Astrocyte of the spinal cord (primary cell): ENCODE measurements at regions not wholly inside any gene's neighbourhood (a gene's known extent, or its start where the extent isn't known, plus 50 kb on each side); places are given as distances from the start of the nearest gene placed in this dataset.

Experiments used
- DNase-seq: peaks from one replicate; pipeline ENCODE4 v3.0.0; 2011; ENCODE audit warnings: low read depth, low spot score
- H3K4me3 ChIP-seq: 2 replicates; pipeline ENCODE4 v1.5.1; 2011; ENCODE audit warnings: low read depth, mild to moderate bottlenecking, low read length, moderate library complexity
- in situ Hi-C: cut with HindIII; loops from 2 replicates; pipeline ENCODE4 v1.10.0; 2017; ENCODE audit warnings: low sequenced_read_pairs
- TF ChIP-seq, protein P1 (sequence below): IDR thresholded peaks from 2 replicates; pipeline ENCODE4 v1.5.1; 2012; ENCODE audit warnings: low read depth, mild to moderate bottlenecking, low read length, inconsistent platforms

DNA sequence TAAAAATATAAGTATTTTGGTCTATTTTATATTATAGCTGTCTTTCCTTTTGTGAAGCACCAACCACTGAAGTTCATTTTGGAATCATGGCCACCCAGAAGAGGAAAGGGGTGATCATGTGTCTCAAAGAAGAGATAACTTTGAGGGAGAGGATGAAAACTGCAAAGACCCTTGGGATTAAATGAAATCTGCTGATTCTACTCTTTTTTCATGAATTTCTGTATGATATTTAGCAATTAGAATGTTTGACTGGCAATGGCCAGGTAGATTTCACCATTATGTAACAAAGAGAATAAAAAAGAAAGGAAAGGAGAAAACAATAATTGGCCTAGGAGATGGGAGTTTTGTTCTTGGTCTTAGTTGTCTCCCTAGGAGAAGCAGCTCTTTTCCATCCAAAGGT is 350.8 kb downstream of the EMP1 start:
- in situ Hi-C loops = no loop called here
- DNase-seq = no peak
- H3K4me3 ChIP-seq = no peak overlapping the region
- TF ChIP-seq, protein P1, sequence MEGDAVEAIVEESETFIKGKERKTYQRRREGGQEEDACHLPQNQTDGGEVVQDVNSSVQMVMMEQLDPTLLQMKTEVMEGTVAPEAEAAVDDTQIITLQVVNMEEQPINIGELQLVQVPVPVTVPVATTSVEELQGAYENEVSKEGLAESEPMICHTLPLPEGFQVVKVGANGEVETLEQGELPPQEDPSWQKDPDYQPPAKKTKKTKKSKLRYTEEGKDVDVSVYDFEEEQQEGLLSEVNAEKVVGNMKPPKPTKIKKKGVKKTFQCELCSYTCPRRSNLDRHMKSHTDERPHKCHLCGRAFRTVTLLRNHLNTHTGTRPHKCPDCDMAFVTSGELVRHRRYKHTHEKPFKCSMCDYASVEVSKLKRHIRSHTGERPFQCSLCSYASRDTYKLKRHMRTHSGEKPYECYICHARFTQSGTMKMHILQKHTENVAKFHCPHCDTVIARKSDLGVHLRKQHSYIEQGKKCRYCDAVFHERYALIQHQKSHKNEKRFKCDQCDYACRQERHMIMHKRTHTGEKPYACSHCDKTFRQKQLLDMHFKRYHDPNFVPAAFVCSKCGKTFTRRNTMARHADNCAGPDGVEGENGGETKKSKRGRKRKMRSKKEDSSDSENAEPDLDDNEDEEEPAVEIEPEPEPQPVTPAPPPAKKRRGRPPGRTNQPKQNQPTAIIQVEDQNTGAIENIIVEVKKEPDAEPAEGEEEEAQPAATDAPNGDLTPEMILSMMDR = no peak

- TF ChIP-seq, protein P1 = no peak
- H3K4me3 ChIP-seq = no peak overlapping the region
- in situ Hi-C loops = no loop called here
- no peak for DNase-seq
Measured at GRCh38 chr12:13546231-13546630, 349.7 kb downstream of the EMP1 start.

GRCh38 chr12:13539051-13539450 is 342.5 kb downstream of the EMP1 start:
- TF ChIP-seq, protein P1 = no peak
- no peak for DNase-seq
- in situ Hi-C loops = no loop called here
- H3K4me3 ChIP-seq = no peak overlapping the region

- TF ChIP-seq, protein P1 = no peak
- in situ Hi-C loops = no loop called here
- no peak for DNase-seq
- no peak overlapping the region for H3K4me3 ChIP-seq
Measured at GRCh38 chr12:13538136-13538535, 341.6 kb downstream of the EMP1 start.

GRCh38 chr12:13537623-13538022 is 341.1 kb downstream of the EMP1 start:
- in situ Hi-C loops = no loop called here
- no peak for DNase-seq
- H3K4me3 ChIP-seq = no peak overlapping the region
- TF ChIP-seq, protein P1 = no peak

GRCh38 chr12:13536219-13536910 is 339.8 kb downstream of the EMP1 start:
- in situ Hi-C loops = no loop called here
- no peak for DNase-seq
- TF ChIP-seq, protein P1 = no peak
- H3K4me3 ChIP-seq = no peak overlapping the region
